DOHH2 (cell line): ENCODE measurements at regions not wholly inside any gene's neighbourhood (a gene's known extent, or its start where the extent isn't known, plus 50 kb on each side); places are given as distances from the start of the nearest gene placed in this dataset.

Source experiments
- EZH2phosphoT487 ChIP-seq: fragments of 200-600 bp; sonication (generic); IDR thresholded peaks from 2 replicates; pipeline ENCODE4 v1.6.1; 2017; ENCODE audit warnings: borderline replicate concordance, mild to moderate bottlenecking, antibody characterized with exemption, low read length, moderate library complexity, mixed read lengths
- TF ChIP-seq, protein P1 (sequence below): fragments of 200-600 bp; sonication (generic); IDR thresholded peaks from one replicate; pipeline ENCODE4 v1.5.1; 2014; ENCODE audit warnings: antibody characterized with exemption, mild to moderate bottlenecking, low read depth, low read length; ENCODE audit not compliant: poor library complexity, severe bottlenecking

GRCh38 chr4:34196375-34196774 lies 2047.9 kb downstream of the ARAP2 start:
- TF ChIP-seq, protein P1, sequence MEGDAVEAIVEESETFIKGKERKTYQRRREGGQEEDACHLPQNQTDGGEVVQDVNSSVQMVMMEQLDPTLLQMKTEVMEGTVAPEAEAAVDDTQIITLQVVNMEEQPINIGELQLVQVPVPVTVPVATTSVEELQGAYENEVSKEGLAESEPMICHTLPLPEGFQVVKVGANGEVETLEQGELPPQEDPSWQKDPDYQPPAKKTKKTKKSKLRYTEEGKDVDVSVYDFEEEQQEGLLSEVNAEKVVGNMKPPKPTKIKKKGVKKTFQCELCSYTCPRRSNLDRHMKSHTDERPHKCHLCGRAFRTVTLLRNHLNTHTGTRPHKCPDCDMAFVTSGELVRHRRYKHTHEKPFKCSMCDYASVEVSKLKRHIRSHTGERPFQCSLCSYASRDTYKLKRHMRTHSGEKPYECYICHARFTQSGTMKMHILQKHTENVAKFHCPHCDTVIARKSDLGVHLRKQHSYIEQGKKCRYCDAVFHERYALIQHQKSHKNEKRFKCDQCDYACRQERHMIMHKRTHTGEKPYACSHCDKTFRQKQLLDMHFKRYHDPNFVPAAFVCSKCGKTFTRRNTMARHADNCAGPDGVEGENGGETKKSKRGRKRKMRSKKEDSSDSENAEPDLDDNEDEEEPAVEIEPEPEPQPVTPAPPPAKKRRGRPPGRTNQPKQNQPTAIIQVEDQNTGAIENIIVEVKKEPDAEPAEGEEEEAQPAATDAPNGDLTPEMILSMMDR: no peak
- no peak for TF ChIP-seq EZH2phosphoT487
